GM12873 (cell line): ENCODE measurements at regions not wholly inside any gene's neighbourhood (a gene's known extent, or its start where the extent isn't known, plus 50 kb on each side); places are given as distances from the start of the nearest gene placed in this dataset.

Experiments used
- TF ChIP-seq, protein P1 (sequence below): IDR thresholded peaks from 2 replicates; pipeline ENCODE4 v1.5.1; 2012; ENCODE audit warnings: low read depth, mild to moderate bottlenecking, moderate library complexity, low read length, control low read depth; ENCODE audit not compliant: insufficient read depth; ENCODE audit errors: missing control alignments

DNA sequence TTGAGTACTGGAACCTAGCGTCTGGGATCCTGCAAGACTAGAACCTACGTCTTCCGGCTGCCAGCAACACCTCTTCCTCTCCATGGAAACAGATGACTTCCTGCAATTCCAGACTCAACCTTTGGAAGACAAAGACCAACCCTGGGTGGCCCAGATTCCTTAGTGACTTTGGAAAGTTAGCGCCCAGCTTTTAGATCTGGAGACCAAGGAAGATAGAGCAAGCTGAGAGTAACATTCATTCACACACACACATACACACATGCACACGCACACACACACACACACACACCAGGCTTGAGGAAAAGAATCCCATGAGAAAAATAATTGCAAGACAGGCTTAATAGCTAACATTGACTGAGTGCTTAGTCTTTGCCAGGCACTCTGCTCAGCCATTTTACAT, 788.9 kb downstream of the UQCRFS1 start:
- TF ChIP-seq, protein P1, sequence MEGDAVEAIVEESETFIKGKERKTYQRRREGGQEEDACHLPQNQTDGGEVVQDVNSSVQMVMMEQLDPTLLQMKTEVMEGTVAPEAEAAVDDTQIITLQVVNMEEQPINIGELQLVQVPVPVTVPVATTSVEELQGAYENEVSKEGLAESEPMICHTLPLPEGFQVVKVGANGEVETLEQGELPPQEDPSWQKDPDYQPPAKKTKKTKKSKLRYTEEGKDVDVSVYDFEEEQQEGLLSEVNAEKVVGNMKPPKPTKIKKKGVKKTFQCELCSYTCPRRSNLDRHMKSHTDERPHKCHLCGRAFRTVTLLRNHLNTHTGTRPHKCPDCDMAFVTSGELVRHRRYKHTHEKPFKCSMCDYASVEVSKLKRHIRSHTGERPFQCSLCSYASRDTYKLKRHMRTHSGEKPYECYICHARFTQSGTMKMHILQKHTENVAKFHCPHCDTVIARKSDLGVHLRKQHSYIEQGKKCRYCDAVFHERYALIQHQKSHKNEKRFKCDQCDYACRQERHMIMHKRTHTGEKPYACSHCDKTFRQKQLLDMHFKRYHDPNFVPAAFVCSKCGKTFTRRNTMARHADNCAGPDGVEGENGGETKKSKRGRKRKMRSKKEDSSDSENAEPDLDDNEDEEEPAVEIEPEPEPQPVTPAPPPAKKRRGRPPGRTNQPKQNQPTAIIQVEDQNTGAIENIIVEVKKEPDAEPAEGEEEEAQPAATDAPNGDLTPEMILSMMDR = no peak

DNA sequence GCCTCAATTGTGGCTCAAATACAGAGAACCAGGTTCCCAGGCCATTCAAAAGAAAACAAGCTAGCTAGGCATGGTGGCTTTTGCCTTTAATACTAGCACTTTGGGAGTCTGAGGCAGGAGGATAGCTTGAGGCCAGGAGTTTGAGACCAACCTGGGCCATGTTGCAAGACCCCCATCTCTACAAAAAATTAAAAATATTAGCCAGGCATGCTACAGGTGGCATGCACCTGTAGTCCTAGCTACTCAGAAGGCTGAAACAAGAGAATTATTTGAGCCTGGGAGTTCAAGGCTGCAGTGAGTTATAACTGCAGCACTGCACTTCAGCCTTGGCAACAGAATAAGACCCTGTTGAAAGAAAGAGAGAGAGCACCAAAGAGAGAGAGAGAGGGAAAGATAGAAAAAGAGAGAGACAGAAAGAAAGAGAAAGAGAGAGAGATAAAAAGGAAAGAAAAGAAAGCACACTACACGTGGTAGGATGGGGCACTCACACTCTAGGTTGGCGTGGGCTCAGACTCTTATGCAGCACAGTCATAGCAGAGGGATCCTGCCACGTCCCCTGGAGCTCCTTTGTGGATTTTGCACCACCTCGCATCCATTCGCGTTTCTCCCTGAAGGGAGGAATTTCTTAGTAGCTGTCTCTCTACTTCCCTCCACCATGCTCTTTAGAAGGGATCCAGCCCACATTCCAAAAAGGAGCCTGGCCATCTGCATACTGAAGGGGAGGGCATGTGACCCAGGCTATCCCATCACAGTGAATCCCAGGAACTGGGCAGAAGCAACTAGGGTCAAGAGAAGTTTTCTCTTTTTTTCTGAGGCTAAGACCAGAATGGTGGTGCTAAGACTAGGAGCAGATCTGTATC, 789.9 kb downstream of the UQCRFS1 start:
- TF ChIP-seq, protein P1 = no peak

DNA sequence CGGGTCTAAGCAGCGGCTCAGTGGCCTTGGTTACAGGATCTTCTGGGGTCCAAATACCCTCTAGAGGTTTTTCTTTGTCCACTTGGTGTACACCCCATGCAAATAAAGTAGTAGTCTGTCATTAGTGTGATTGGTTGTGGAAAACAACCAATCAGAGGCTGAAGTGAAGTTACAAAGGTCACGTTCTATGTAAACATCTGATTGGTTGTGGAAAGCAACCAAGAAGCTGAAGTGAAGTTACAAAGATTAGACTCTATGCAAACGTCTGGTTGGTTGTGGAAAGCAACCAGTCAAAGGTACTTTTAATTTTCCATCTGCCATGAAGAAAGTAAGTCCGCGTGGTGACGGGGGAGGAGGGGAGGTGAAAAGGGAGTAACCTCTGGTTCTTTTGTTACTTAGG, 790.9 kb downstream of the UQCRFS1 start:
- TF ChIP-seq, protein P1 = no peak

DNA sequence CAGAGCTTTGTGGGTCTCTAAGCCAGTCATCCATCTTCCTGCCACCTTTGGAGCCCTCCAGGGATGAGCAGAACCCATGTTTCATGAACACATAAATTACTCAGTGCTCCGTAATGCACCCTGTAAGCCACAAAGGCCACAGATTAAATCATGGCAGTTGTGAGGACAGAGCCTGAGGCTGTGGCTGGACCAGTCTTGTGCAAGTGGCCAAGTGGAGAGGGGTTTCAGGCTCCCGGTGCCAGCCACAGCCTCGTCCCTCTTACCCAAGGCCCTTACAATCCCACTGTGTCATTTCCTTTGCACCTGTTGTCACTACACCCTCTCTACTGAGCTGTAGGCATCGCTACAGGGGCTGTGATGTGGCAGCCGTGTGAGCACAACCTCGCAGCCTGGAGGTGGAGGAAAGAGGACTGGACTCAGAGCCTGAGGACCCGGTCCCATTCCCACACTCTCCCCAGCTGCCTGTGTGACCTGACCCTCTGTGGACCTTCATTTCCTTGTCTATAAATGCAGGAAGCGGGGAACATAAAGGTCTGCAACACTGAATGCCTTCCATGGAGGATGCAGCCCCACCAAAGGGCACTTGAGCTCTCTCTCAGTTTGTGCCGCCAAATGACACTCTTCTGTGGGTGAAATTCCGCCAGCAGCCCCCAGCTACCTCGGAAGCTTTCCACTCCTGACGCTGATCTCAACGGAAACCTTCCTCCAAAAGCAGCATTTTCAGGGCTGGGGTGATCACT, 792.0 kb downstream of the UQCRFS1 start:
- TF ChIP-seq, protein P1 = no peak

DNA sequence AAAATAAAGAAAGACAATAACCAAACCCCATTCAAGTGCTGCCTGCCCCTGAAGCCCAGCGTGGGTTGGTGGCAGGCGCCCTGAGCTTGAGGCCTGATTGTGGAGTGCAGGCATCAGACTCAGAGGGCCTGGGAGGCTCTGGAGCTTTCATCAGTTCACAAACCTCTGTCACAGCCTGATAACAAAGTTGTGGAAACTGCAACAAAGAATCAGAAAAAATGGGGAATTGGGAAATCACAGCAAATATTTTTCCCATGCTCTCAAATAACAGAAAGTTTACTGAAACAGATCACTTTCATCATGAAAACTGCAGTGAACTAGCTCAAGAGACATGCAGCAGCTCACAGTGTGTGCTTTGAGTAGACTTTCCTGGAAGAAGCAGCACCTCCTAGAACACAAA, 793.6 kb downstream of the UQCRFS1 start:
- TF ChIP-seq, protein P1 = no peak

DNA sequence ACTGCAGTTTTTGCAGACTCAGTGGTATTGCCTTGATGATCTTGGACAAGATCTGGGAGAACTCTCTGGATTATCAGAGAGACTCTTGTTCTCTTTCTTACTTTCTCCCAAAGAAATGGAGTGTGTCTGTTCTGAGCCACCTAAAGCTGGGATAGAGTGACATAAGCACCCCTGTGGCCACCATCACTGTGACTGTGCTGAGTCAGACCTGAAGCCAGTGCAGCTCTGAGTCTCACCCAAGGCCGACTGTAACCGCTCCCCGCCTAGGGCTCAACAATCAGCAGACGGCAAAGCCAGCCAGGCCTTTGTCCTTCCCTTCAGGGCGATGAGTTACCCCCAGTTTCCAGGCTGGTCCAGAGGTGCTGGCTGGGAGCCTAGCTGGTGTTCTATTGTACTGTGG, 795.6 kb downstream of the UQCRFS1 start:
- TF ChIP-seq, protein P1 = no peak

DNA sequence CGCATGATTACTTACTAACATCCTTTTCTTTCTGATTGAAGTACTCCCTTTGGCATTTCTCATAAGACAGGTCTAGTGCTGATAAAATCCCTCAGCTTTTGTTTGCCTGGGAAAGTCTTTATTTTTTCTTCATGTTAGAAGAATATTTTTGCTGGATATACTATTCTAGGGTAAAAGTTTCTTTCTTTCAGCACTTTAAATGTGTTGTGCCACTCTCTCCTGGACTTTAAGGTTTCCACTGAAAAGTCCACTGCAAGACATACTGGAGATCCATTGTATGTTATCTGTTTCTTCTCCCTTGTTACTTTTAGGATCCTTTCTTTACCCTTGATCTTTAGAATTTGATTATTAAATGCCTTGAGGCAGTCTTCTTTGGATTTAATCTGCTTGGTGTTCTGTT, 796.7 kb downstream of the UQCRFS1 start:
- TF ChIP-seq, protein P1 = no peak
